ENCODE measurements at regions not wholly inside any gene's neighbourhood (a gene's known extent, or its start where the extent isn't known, plus 50 kb on each side); places are given as distances from the start of the nearest gene placed in this dataset.
"Not testable (repeated sequence)": the region's sequence is repeated elsewhere in the genome, so short reads cannot be mapped to it uniquely, and the experiment has no call there.

- DNase-seq (ENCODE audit: low spot score); in situ Hi-C loops (cut with MboI; ENCODE audit: low sequenced_read_pairs, unreplicated experiment): not testable (repeated sequence)
These were observed 77.3 kb upstream of the THOC3 start for GRCh38 chr5:176045442-176045841.

GRCh38 chr5:176048671-176049070 is 80.6 kb upstream of the THOC3 start:
- in situ Hi-C loops (cut with MboI; ENCODE audit: low sequenced_read_pairs, unreplicated experiment), result not testable (repeated sequence)
- DNase-seq (ENCODE audit: low spot score), result peak; percentile 0

- DNase-seq (ENCODE audit: low spot score); in situ Hi-C loops (cut with MboI; ENCODE audit: low sequenced_read_pairs, unreplicated experiment): not testable (repeated sequence)
These were observed 92.6 kb upstream of the THOC3 start for GRCh38 chr5:176060472-176061268.

GRCh38 chr5:176061269-176061622 is 93.1 kb upstream of the THOC3 start:
- DNase-seq (ENCODE audit: low spot score); in situ Hi-C loops (cut with MboI; ENCODE audit: low sequenced_read_pairs, unreplicated experiment): not testable (repeated sequence)

- DNase-seq (ENCODE audit: low spot score); in situ Hi-C loops (cut with MboI; ENCODE audit: low sequenced_read_pairs, unreplicated experiment): not testable (repeated sequence)
These were observed 93.5 kb upstream of the THOC3 start for GRCh38 chr5:176061660-176062059.

- in situ Hi-C loops (cut with MboI; ENCODE audit: low sequenced_read_pairs, unreplicated experiment); DNase-seq (ENCODE audit: low spot score): not testable (repeated sequence)
These were observed 98.3 kb upstream of the THOC3 start for GRCh38 chr5:176066262-176066945.

GRCh38 chr5:176067162-176067561 is 99.0 kb upstream of the THOC3 start:
- DNase-seq (ENCODE audit: low spot score); in situ Hi-C loops (cut with MboI; ENCODE audit: low sequenced_read_pairs, unreplicated experiment): not testable (repeated sequence)

GRCh38 chr5:176067948-176068347 is 99.8 kb upstream of the THOC3 start:
- in situ Hi-C loops (cut with MboI; ENCODE audit: low sequenced_read_pairs, unreplicated experiment), result not testable (repeated sequence)

GRCh38 chr5:176073996-176074571 is 106.0 kb upstream of the THOC3 start:
- in situ Hi-C loops (cut with MboI; ENCODE audit: low sequenced_read_pairs, unreplicated experiment); DNase-seq (ENCODE audit: low spot score): not testable (repeated sequence)

More at GRCh38 chr5:176067948-176068347, 99.8 kb upstream of the THOC3 start:
- not testable (repeated sequence) for DNase-seq (ENCODE audit: low spot score)

GRCh38 chr5:176083717-176084116 is 115.6 kb upstream of the THOC3 start:
- in situ Hi-C loops (cut with MboI; ENCODE audit: low sequenced_read_pairs, unreplicated experiment); DNase-seq (ENCODE audit: low spot score): not testable (repeated sequence)

- in situ Hi-C loops (cut with MboI; ENCODE audit: low sequenced_read_pairs, unreplicated experiment), result not testable (repeated sequence)
These were observed 135.0 kb upstream of the THOC3 start for GRCh38 chr5:176103083-176103482.

GRCh38 chr5:176112888-176113287 is 125.3 kb upstream of the SIMC1 start:
- in situ Hi-C loops (cut with MboI; ENCODE audit: low sequenced_read_pairs, unreplicated experiment); DNase-seq (ENCODE audit: low spot score): not testable (repeated sequence)

More at GRCh38 chr5:176103083-176103482, 135.0 kb upstream of the THOC3 start:
- DNase-seq (ENCODE audit: low spot score), result not testable (repeated sequence)

GRCh38 chr5:176113673-176114335 is 124.4 kb upstream of the SIMC1 start:
- DNase-seq (ENCODE audit: low spot score); in situ Hi-C loops (cut with MboI; ENCODE audit: low sequenced_read_pairs, unreplicated experiment): not testable (repeated sequence)

GRCh38 chr5:176114825-176115224 is 123.4 kb upstream of the SIMC1 start:
- in situ Hi-C loops (cut with MboI; ENCODE audit: low sequenced_read_pairs, unreplicated experiment); DNase-seq (ENCODE audit: low spot score): not testable (repeated sequence)

- in situ Hi-C loops (cut with MboI; ENCODE audit: low sequenced_read_pairs, unreplicated experiment); DNase-seq (ENCODE audit: low spot score): not testable (repeated sequence)
These were observed 120.5 kb upstream of the SIMC1 start for GRCh38 chr5:176117699-176118238.

GRCh38 chr5:176122361-176122760 is 115.9 kb upstream of the SIMC1 start:
- DNase-seq (ENCODE audit: low spot score); in situ Hi-C loops (cut with MboI; ENCODE audit: low sequenced_read_pairs, unreplicated experiment): not testable (repeated sequence)

GRCh38 chr5:176124120-176124519 is 114.1 kb upstream of the SIMC1 start:
- in situ Hi-C loops (cut with MboI; ENCODE audit: low sequenced_read_pairs, unreplicated experiment); DNase-seq (ENCODE audit: low spot score): not testable (repeated sequence)

All from GM13976 (cell line).